Smooth muscle cell (in vitro differentiated cells): ENCODE measurements at regions not wholly inside any gene's neighbourhood (a gene's known extent, or its start where the extent isn't known, plus 50 kb on each side); places are given as distances from the start of the nearest gene placed in this dataset.

Experiments
- DNase-seq: peaks from one replicate; lab custom pipeline; 2025; ENCODE audit not compliant: unreplicated experiment; lab: John Stamatoyannopoulos, UW
- H2AFZ ChIP-seq: fragments of 200-600 bp; sonication (generic); 2 replicates; pipeline ENCODE4 v1.6.0; 2016; ENCODE audit warnings: antibody characterized with exemption, low read depth, mild to moderate bottlenecking
- H3F3A ChIP-seq: fragments of 200-600 bp; sonication (generic); 2 replicates; pipeline ENCODE4 v1.6.0; 2017; ENCODE audit warnings: antibody characterized with exemption, low read depth
- H3K27ac ChIP-seq: fragments of 200-600 bp; sonication (generic); 2 replicates; pipeline ENCODE4 v1.5.1; 2016; ENCODE audit warnings: low read depth, mild to moderate bottlenecking
- H3K27me3 ChIP-seq: fragments of 200-600 bp; sonication (generic); 2 replicates; pipeline ENCODE4 v1.6.1; 2016; ENCODE audit warnings: low read depth, mild to moderate bottlenecking
- H3K36me3 ChIP-seq: fragments of 200-600 bp; sonication (generic); 2 replicates; pipeline ENCODE4 v1.5.1; 2016; ENCODE audit warnings: low read depth
- H3K4me1 ChIP-seq: fragments of 200-600 bp; sonication (generic); 2 replicates; pipeline ENCODE4 v1.5.1; 2016; ENCODE audit warnings: low read depth
- H3K4me2 ChIP-seq: fragments of 200-600 bp; sonication (generic); 2 replicates; pipeline ENCODE4 v1.6.0; 2016; ENCODE audit warnings: mild to moderate bottlenecking
- H3K4me3 ChIP-seq: fragments of 200-600 bp; sonication (generic); 2 replicates; pipeline ENCODE4 v1.5.1; 2016; ENCODE audit warnings: mild to moderate bottlenecking
- H3K79me2 ChIP-seq: fragments of 200-600 bp; sonication (generic); 2 replicates; pipeline ENCODE4 v1.6.0; 2016; ENCODE audit warnings: low read depth, mild to moderate bottlenecking
- H3K9ac ChIP-seq: fragments of 200-600 bp; sonication (generic); 2 replicates; pipeline ENCODE4 v1.6.0; 2016; ENCODE audit warnings: low read depth
- H3K9me3 ChIP-seq: fragments of 200-600 bp; sonication (generic); replicated peaks from 2 replicates; pipeline ENCODE4 v1.5.1; 2016; ENCODE audit warnings: low read depth
- H4K20me1 ChIP-seq: fragments of 200-600 bp; sonication (generic); 2 replicates; pipeline ENCODE4 v1.6.0; 2016; ENCODE audit warnings: low read depth
- WGBS: methylation state at CpG from one replicate; pipeline ENCODE4 v1.1.7; 2016; ENCODE audit warnings: low lambda C conversion rate; 5-methylcytosine and 5-hydroxymethylcytosine counted together
- TF ChIP-seq, protein P1 (sequence below): fragments of 200-600 bp; sonication (generic); IDR thresholded peaks from 2 replicates; pipeline ENCODE4 v1.5.1; 2017; ENCODE audit warnings: borderline replicate concordance, mild to moderate bottlenecking, antibody characterized with exemption; ENCODE audit not compliant: insufficient read depth, poor library complexity, severe bottlenecking

GRCh38 chr18:27879540-27879939 is 297.4 kb downstream of the CDH2 start:
- H3K9me3 ChIP-seq, result no peaks in the 10 kb centered on the region
- 92% methylated on average over 1 of the region's 1 CpG for WGBS
- H3K4me3 ChIP-seq, result no peak overlapping the region
- no peak overlapping the region for H3K4me2 ChIP-seq
- no peaks in the 10 kb centered on the region for H3K79me2 ChIP-seq
- no peaks in the 10 kb centered on the region for H3F3A ChIP-seq
- H3K27ac ChIP-seq, result no peak overlapping the region
- no peaks in the 10 kb centered on the region for H4K20me1 ChIP-seq
- no peak for DNase-seq
- TF ChIP-seq, protein P1, sequence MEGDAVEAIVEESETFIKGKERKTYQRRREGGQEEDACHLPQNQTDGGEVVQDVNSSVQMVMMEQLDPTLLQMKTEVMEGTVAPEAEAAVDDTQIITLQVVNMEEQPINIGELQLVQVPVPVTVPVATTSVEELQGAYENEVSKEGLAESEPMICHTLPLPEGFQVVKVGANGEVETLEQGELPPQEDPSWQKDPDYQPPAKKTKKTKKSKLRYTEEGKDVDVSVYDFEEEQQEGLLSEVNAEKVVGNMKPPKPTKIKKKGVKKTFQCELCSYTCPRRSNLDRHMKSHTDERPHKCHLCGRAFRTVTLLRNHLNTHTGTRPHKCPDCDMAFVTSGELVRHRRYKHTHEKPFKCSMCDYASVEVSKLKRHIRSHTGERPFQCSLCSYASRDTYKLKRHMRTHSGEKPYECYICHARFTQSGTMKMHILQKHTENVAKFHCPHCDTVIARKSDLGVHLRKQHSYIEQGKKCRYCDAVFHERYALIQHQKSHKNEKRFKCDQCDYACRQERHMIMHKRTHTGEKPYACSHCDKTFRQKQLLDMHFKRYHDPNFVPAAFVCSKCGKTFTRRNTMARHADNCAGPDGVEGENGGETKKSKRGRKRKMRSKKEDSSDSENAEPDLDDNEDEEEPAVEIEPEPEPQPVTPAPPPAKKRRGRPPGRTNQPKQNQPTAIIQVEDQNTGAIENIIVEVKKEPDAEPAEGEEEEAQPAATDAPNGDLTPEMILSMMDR, result no peak
- H3K27me3 ChIP-seq, result no peaks in the 10 kb centered on the region
- H3K36me3 ChIP-seq, result no peaks in the 10 kb centered on the region
- H3K4me1 ChIP-seq, result no peaks in the 10 kb centered on the region
- H2AFZ ChIP-seq, result no peak overlapping the region
- H3K9ac ChIP-seq, result no peak overlapping the region

- WGBS, result 80% methylated on average over 5 of the region's 5 CpGs
- no peak overlapping the region for H2AFZ ChIP-seq
- H3K79me2 ChIP-seq, result no peaks in the 10 kb centered on the region
- H3F3A ChIP-seq, result no peaks in the 10 kb centered on the region
- H3K4me1 ChIP-seq, result no peaks in the 10 kb centered on the region
- H3K4me3 ChIP-seq, result no peak overlapping the region
- TF ChIP-seq, protein P1, result no peak
- DNase-seq, result no peak
- no peaks in the 10 kb centered on the region for H3K9me3 ChIP-seq
- H3K4me2 ChIP-seq, result no peak overlapping the region
- H3K9ac ChIP-seq, result no peak overlapping the region
- no peaks in the 10 kb centered on the region for H4K20me1 ChIP-seq
- no peak overlapping the region for H3K27ac ChIP-seq
- no peaks in the 10 kb centered on the region for H3K27me3 ChIP-seq
- H3K36me3 ChIP-seq, result no peaks in the 10 kb centered on the region
Measured at GRCh38 chr18:27871726-27872125, 305.2 kb downstream of the CDH2 start.

DNA sequence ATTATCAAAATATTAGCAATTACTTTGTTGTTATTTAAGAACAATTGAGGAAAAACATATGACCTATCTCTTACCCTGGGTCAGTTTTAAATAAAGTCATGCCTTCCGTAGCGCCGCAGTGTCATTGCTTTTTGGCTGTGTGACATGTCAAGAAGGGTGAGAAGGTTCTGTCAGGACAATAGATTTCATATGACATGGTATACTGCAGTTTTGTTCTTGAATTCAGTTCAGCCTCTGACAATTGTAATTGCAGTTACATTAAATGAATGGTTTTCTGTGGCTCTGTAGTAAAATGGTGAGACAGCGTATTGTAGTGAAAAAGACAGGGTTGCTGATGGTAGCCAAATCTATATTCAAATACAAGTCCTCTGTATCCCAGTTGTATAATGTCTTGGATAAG is 307.2 kb downstream of the CDH2 start:
- Histone ChIP-seq H3K27ac (no peak overlapping the region), H2AFZ (no peak overlapping the region), H4K20me1 (no peaks in the 10 kb centered on the region), H3K4me2 (no peak overlapping the region), H3K4me1 (no peaks in the 10 kb centered on the region), H3K36me3 (no peaks in the 10 kb centered on the region), H3K27me3 (no peaks in the 10 kb centered on the region), H3K9me3 (no peaks in the 10 kb centered on the region), H3F3A (no peaks in the 10 kb centered on the region), H3K4me3 (no peak overlapping the region), H3K79me2 (no peaks in the 10 kb centered on the region), H3K9ac (no peak overlapping the region)
- WGBS, result 99% methylated on average over 4 of the region's 4 CpGs
- TF ChIP-seq, protein P1, result no peak
- DNase-seq, result no peak

DNA sequence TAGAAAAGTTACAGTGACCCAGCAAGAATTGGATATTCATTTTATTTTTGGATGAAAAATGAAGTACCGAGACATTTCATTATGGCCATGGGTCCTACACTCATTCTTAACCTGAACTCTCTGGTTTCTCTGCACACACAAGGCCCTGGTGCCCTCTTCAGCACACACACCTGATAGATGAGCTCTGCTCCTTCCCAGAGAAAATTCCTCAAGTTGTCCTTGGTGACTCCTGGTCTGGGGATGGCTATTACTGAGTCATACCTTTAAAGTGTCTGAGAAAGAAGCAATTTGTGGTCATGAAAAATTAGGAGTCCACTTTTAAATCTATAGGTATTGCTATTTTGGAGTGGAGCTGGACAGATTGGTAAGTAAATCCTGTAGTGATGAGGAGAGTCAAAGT is 311.5 kb downstream of the CDH2 start:
- WGBS, result 95% methylated on average over 1 of the region's 1 CpG
- no peaks in the 10 kb centered on the region for H3K79me2 ChIP-seq
- H3K9ac ChIP-seq, result no peak overlapping the region
- H3K27ac ChIP-seq, result no peak overlapping the region
- H3F3A ChIP-seq, result peaks cover 4% of the 10 kb centered on the region
- no peak overlapping the region for H3K4me2 ChIP-seq
- DNase-seq, result no peak
- no peaks in the 10 kb centered on the region for H4K20me1 ChIP-seq
- peak overlapping the region; percentile 56 for H2AFZ ChIP-seq
- no peaks in the 10 kb centered on the region for H3K27me3 ChIP-seq
- TF ChIP-seq, protein P1, result no peak
- H3K4me1 ChIP-seq, result no peaks in the 10 kb centered on the region
- H3K9me3 ChIP-seq, result no peaks in the 10 kb centered on the region
- no peaks in the 10 kb centered on the region for H3K36me3 ChIP-seq
- no peak overlapping the region for H3K4me3 ChIP-seq
